ENCODE measurements at regions not wholly inside any gene's neighbourhood (a gene's known extent, or its start where the extent isn't known, plus 50 kb on each side); places are given as distances from the start of the nearest gene placed in this dataset.
"Not testable (repeated sequence)": the region's sequence is repeated elsewhere in the genome, so short reads cannot be mapped to it uniquely, and the experiment has no call there.

GRCh38 chr13:80873589-80873988 lies 532.7 kb upstream of the SPRY2 start (continued):
- TF ChIP-seq EP300 (IDR thresholded peaks at IDR 0.05; ENCODE audit: borderline replicate concordance in 1 of 2, control insufficient read depth in 1 of 2, low read depth in 2 of 2, low read length in 2 of 2) (peak in 1 of 2 experiments; percentile 77; a peak in 1 of 4 replicates), SMARCA5 (IDR thresholded peaks at IDR 0.05) (peak; percentile 87), BCL11A (IDR thresholded peaks at IDR 0.05; ENCODE audit: low read depth, low read length) (peak; percentile 94), MYC (IDR thresholded peaks at IDR 0.05; ENCODE audit: insufficient read depth, insufficient read length, insufficient replicate concordance, low read length, severe bottlenecking) (no peak), CREB1 (IDR thresholded peaks at IDR 0.05; ENCODE audit: low read depth) (no peak), BMI1 (IDR thresholded peaks at IDR 0.05; ENCODE audit: borderline replicate concordance) (peak; percentile 23; the same call in 1 of the 2 replicates), BACH1 (IDR thresholded peaks at IDR 0.05; ENCODE audit: borderline replicate concordance) (peak; percentile 91; the same call in 1 of the 2 replicates), KLF5 (IDR thresholded peaks at IDR 0.05; ENCODE audit: partially characterized antibody) (no peak), ZNF217 (IDR thresholded peaks at IDR 0.05) (0 out of 2 replicates have a peak, but pooled peaks have one; percentile 19), HDAC6 (IDR thresholded peaks at IDR 0.05; ENCODE audit: unreplicated experiment) (no peak), EED (IDR thresholded peaks at IDR 0.05; ENCODE audit: low read depth) (no peak), BHLHE40 (IDR thresholded peaks at IDR 0.05; ENCODE audit: borderline replicate concordance in 1 of 2, low read depth in 2 of 2, low read length in 1 of 2) (peak; percentile 11 to 67; a peak in 3 of 4 replicates), NR2F1 (conservative IDR thresholded peaks at IDR 0.05) (peak; percentile 53; the same call in 1 of the 2 replicates), TARDBP (IDR thresholded peaks at IDR 0.05; ENCODE audit: borderline replicate concordance) (no peak), CHD2 (IDR thresholded peaks at IDR 0.05; ENCODE audit: borderline replicate concordance, low read depth, low read length) (peak; percentile 53; the same call in 1 of the 2 replicates), IKZF1 (conservative IDR thresholded peaks at IDR 0.05) (peak; percentile 92), NFYB (IDR thresholded peaks at IDR 0.05; ENCODE audit: insufficient read depth, low read depth, low read length) (no peak), MTA2 (IDR thresholded peaks at IDR 0.05; ENCODE audit: low read depth) (peak; percentile 98), TCF7 (IDR thresholded peaks at IDR 0.05; ENCODE audit: borderline replicate concordance) (no peak), EZH2 (IDR thresholded peaks at IDR 0.05; ENCODE audit: borderline replicate concordance, control insufficient read depth, low read depth, low read length) (no peak), USF1 (IDR thresholded peaks at IDR 0.05; ENCODE audit: borderline replicate concordance, extremely low read length, insufficient read depth, low read depth, low read length) (no peak)

- in situ Hi-C loops (cut with MboI): not testable (repeated sequence)
- CTCF ChIA-PET: interaction anchor here (0.6 kb wide), 1 partner anchor 1229 kb away, joined by 4 read pairs; no protein-coding TSS in a partner anchor
Measured at GRCh38 chr13:80871971-80872370, 531.0 kb upstream of the SPRY2 start.

More at GRCh38 chr13:80871971-80872370, 531.0 kb upstream of the SPRY2 start:
- not testable (repeated sequence) for H3K36me3 ChIP-seq (ENCODE audit: control insufficient read depth in 2 of 2, insufficient read depth in 2 of 2, low read length in 1 of 2); H3K79me2 ChIP-seq (ENCODE audit: control insufficient read depth, insufficient read depth, low read length); H3K27ac ChIP-seq (ENCODE audit: control insufficient read depth, insufficient read depth); H2AFZ ChIP-seq (ENCODE audit: control insufficient read depth, low read depth, low read length); FAIRE-seq; BruUV-seq (replicated peaks); H3K4me2 ChIP-seq (ENCODE audit: control insufficient read depth, insufficient read depth); H3K4me1 ChIP-seq (ENCODE audit: control insufficient read depth, insufficient read depth, low read length); DNase-seq (ENCODE audit: low read depth, low spot score); H3K4me3 ChIP-seq; H3K9me3 ChIP-seq (replicated peaks; ENCODE audit: control insufficient read depth, insufficient read depth, low read length); H4K20me1 ChIP-seq (ENCODE audit: control insufficient read depth, insufficient read depth); H3K9ac ChIP-seq (ENCODE audit: control insufficient read depth, insufficient read depth, low read length); ATAC-seq; H3K27me3 ChIP-seq (replicated peaks in 1 of 2; ENCODE audit: control insufficient read depth in 2 of 2, insufficient read depth in 2 of 2, low read length in 1 of 2)
- intact Hi-C loops (cut with micrococcal nuclease; ENCODE audit: unreplicated experiment): loop anchor here (5.0 kb wide), 1 partner anchor 530 kb away; the partner anchor contains the start of gene SPRY2
- POLR2A ChIA-PET: interaction anchor here (0.6 kb wide), 1 partner anchor 1240 kb away, joined by 7 read pairs; no protein-coding TSS in a partner anchor
- SMC1A ChIA-PET (ENCODE audit: uncharacterized antibody, unreplicated experiment): interaction anchor here (0.8 to 2.3 kb wide), 5 partner anchors 12 to 109 kb away, joined by 3 to 11 read pairs (median 3); no protein-coding TSS in a partner anchor
- WGBS (ENCODE audit: insufficient coverage, insufficient replicate concordance, low lambda C conversion rate, missing lambda C conversion rate): 57% methylated on average over 7 of the region's 7 CpGs
- RAD21 ChIA-PET (ENCODE audit: unreplicated experiment): interaction anchor here (0.6 kb wide), 1 partner anchor 15 kb away, joined by 3 read pairs; no protein-coding TSS in a partner anchor

Measured in GM12878 (cell line).